HG03558 (cell line): ENCODE measurements at regions not wholly inside any gene's neighbourhood (a gene's known extent, or its start where the extent isn't known, plus 50 kb on each side); places are given as distances from the start of the nearest gene placed in this dataset.
"Not testable (repeated sequence)": the region's sequence is repeated elsewhere in the genome, so short reads cannot be mapped to it uniquely, and the experiment has no call there.

Source experiments
- ATAC-seq: cut with Tn5 transposase; IDR thresholded peaks from one replicate; pipeline ENCODE4 v1.9.1; 2021; ENCODE audit warnings: moderate number of reproducible peaks; ENCODE audit not compliant: unreplicated experiment; ENCODE audit errors: extremely low read depth

- no peak for ATAC-seq
These were observed 430.7 kb upstream of the GRM3 start for GRCh38 chr7:86212976-86213375.

GRCh38 chr7:86209036-86209435, 434.7 kb upstream of the GRM3 start:
- no peak for ATAC-seq

GRCh38 chr7:86207740-86208139, 436.0 kb upstream of the GRM3 start:
- ATAC-seq = no peak

GRCh38 chr7:86202833-86203232, 440.9 kb upstream of the GRM3 start:
- no peak for ATAC-seq

- no peak for ATAC-seq
These were observed 441.9 kb upstream of the GRM3 start for GRCh38 chr7:86201767-86202166.

- ATAC-seq = no peak
These were observed 443.7 kb upstream of the GRM3 start for GRCh38 chr7:86199881-86200614.

GRCh38 chr7:86190351-86190750, 453.4 kb upstream of the GRM3 start:
- no peak for ATAC-seq

- no peak for ATAC-seq
These were observed 462.2 kb upstream of the GRM3 start for GRCh38 chr7:86181474-86181873.

GRCh38 chr7:86164827-86165226, 478.9 kb upstream of the GRM3 start:
- ATAC-seq = no peak

- no peak for ATAC-seq
These were observed 485.6 kb upstream of the GRM3 start for GRCh38 chr7:86158111-86158510.

GRCh38 chr7:86155623-86156022, 488.1 kb upstream of the GRM3 start:
- ATAC-seq = no peak

- ATAC-seq = no peak
These were observed 490.8 kb upstream of the GRM3 start for GRCh38 chr7:86152926-86153325.

GRCh38 chr7:86149024-86149665, 494.6 kb upstream of the GRM3 start:
- no peak for ATAC-seq

GRCh38 chr7:86148501-86148900, 495.2 kb upstream of the GRM3 start:
- no peak for ATAC-seq

- ATAC-seq = no peak
These were observed 506.4 kb upstream of the GRM3 start for GRCh38 chr7:86137343-86137742.

GRCh38 chr7:86130268-86130667, 513.4 kb upstream of the GRM3 start:
- no peak for ATAC-seq

- no peak for ATAC-seq
These were observed 520.2 kb upstream of the GRM3 start for GRCh38 chr7:86123476-86123875.

GRCh38 chr7:86094166-86094669, 549.5 kb upstream of the GRM3 start:
- no peak for ATAC-seq

GRCh38 chr7:86091369-86091768, 552.3 kb upstream of the GRM3 start:
- no peak for ATAC-seq

GRCh38 chr7:86089455-86089854, 554.3 kb upstream of the GRM3 start:
- ATAC-seq = no peak

- ATAC-seq = not testable (repeated sequence)
These were observed 579.1 kb upstream of the GRM3 start for GRCh38 chr7:86064572-86064971.

GRCh38 chr7:86058649-86059048, 585.1 kb upstream of the GRM3 start:
- ATAC-seq = no peak
